ENCODE measurements at regions not wholly inside any gene's neighbourhood (a gene's known extent, or its start where the extent isn't known, plus 50 kb on each side); places are given as distances from the start of the nearest gene placed in this dataset.
"Not testable (repeated sequence)": the region's sequence is repeated elsewhere in the genome, so short reads cannot be mapped to it uniquely, and the experiment has no call there.

DNA sequence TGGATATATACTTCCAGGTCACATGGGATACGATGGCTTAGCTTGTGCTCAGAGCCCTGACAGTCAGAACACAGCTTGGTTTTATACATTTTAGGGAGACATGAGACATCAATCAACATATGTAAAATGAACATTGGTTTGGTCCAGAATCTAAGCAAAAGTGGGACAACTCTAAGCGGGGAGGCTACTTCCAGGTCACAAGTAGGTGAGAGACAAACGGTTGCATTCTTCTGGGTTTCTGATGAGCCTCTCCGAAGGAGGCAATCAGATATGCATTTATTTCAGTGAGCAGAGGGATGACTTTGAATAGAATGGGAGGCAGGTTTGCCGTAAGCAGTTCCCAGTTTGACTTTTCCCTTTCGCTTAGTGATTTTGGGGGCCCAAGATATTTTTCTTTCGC, 250.1 kb upstream of the DIO3 start:
- H4K8ac ChIP-seq (ENCODE audit: low read depth in 2 of 2, low read length in 2 of 2); H3K4me1 ChIP-seq (ENCODE audit: control insufficient read depth, insufficient read depth, low read length); in situ Hi-C loops (cut with MboI; ENCODE audit: low sequenced_read_pairs); H3K9ac ChIP-seq (ENCODE audit: low read depth, low read length); H3K27ac ChIP-seq (ENCODE audit: insufficient read depth, low read length); H3K56ac ChIP-seq (ENCODE audit: extremely low read depth, insufficient read depth, low read length); H2BK15ac ChIP-seq (ENCODE audit: low read depth, low read length); BruUV-seq (replicated peaks); intact Hi-C loops (cut with micrococcal nuclease); POLR2A ChIA-PET (ENCODE audit: unreplicated experiment); H3K9me3 ChIP-seq (ENCODE audit: control insufficient read depth, insufficient read depth, low read length); H3K36me3 ChIP-seq (ENCODE audit: control insufficient read depth, insufficient read depth, low read length); H2AFZ ChIP-seq (replicated peaks; ENCODE audit: low read length, poor library complexity); H3K4me2 ChIP-seq (ENCODE audit: low read depth, low read length); H3K18ac ChIP-seq (ENCODE audit: low read depth, low read length); dilution Hi-C loops (cut with HindIII; ENCODE audit: low sequenced_read_pairs, unreplicated experiment); H3K14ac ChIP-seq (replicated peaks; ENCODE audit: low read depth, low read length); H3K9me1 ChIP-seq (ENCODE audit: insufficient read depth, low read length); H2BK20ac ChIP-seq (ENCODE audit: low read depth, low read length); CTCF ChIA-PET; H2BK5ac ChIP-seq (ENCODE audit: low read depth, low read length, poor library complexity, severe bottlenecking); H3K4me3 ChIP-seq (ENCODE audit: insufficient read depth, low read depth, low read length); H2AK9ac ChIP-seq (replicated peaks; ENCODE audit: low read depth, low read length, poor library complexity); H3K27me3 ChIP-seq (ENCODE audit: control insufficient read depth, insufficient read depth, low read length); H4K20me1 ChIP-seq (ENCODE audit: insufficient read depth, low read length); H2BK120ac ChIP-seq (ENCODE audit: low read depth, low read length); H3K4ac ChIP-seq (ENCODE audit: low read depth, low read length); H2AK5ac ChIP-seq (ENCODE audit: low read depth, low read length); H4K91ac ChIP-seq (ENCODE audit: insufficient read depth, low read depth, low read length); H3K79me1 ChIP-seq (ENCODE audit: low read depth in 1 of 2, low read length in 2 of 2); DNase-seq; ATAC-seq (ENCODE audit: low read depth); H4K5ac ChIP-seq (ENCODE audit: low read depth, low read length); H3K23ac ChIP-seq (ENCODE audit: low read depth, low read length): not testable (repeated sequence)
- WGBS, 2 experiments (ENCODE audit: extremely low coverage in 2 of 2, insufficient read length in 1 of 2) = 44% methylated on average over 3 of the region's 7 CpGs; no CpG with 5 or more reads in 1 of the 2 experiments
